ENCODE measurements at regions not wholly inside any gene's neighbourhood (a gene's known extent, or its start where the extent isn't known, plus 50 kb on each side); places are given as distances from the start of the nearest gene placed in this dataset.
A peak's percentile ranks its signal among the peaks of the same experiment; 100 is the strongest.
"Not testable (repeated sequence)": the region's sequence is repeated elsewhere in the genome, so short reads cannot be mapped to it uniquely, and the experiment has no call there.

DNA sequence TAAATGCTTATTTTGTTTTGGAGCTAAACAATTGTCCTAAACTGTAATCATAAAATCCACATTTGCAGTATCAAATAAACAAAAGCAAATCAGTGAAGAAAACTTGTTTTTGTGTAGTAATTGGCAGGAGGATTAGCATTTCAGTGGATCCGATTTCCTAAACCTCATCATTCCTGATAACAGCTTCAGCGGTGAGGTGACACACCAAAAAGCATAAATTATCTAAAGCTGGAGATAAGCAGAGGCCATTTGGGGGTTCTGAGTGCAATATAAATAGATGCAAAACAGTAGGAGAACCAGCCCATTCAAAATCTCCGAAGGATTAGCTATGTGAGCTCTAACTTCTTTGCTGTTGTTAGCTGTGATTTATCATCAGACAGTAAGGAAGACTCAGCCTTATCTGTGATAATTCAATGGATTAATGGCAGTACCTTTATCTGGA lies 235.8 kb downstream of the EPHA7 start:
- DNase-seq = no peak

GRCh38 chr6:93182938-93183479 lies 236.3 kb downstream of the EPHA7 start:
- no peak for DNase-seq

GRCh38 chr6:93177918-93178317 lies 241.4 kb downstream of the EPHA7 start:
- no peak for DNase-seq

GRCh38 chr6:93177438-93177837 lies 241.9 kb downstream of the EPHA7 start:
- DNase-seq = no peak

DNA sequence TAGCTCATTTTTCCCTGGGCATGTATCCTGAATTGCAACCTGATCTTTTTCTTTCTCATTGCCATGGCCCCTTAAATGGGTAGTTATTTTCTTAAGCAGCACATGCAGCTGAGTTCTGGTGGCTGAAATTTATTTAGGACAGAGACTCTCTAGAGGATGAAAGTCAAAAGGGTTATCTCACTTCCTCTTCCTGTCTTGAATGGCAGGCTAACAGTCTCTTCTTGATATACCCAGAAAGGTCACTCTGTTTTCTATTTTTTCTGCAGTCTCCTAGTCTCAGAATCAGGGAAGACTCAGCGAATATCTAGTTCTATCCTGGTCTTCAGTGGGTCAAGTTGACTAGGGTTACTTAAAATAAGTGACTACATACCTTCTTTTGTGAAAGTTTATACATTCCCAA lies 243.3 kb downstream of the EPHA7 start:
- no peak for DNase-seq

- not testable (repeated sequence) for DNase-seq
Measured at GRCh38 chr6:93173573-93173972, 245.8 kb downstream of the EPHA7 start.

GRCh38 chr6:93165850-93166430 lies 253.4 kb downstream of the EPHA7 start:
- no peak for DNase-seq

GRCh38 chr6:93164781-93165180 lies 254.6 kb downstream of the EPHA7 start:
- DNase-seq = no peak

DNA sequence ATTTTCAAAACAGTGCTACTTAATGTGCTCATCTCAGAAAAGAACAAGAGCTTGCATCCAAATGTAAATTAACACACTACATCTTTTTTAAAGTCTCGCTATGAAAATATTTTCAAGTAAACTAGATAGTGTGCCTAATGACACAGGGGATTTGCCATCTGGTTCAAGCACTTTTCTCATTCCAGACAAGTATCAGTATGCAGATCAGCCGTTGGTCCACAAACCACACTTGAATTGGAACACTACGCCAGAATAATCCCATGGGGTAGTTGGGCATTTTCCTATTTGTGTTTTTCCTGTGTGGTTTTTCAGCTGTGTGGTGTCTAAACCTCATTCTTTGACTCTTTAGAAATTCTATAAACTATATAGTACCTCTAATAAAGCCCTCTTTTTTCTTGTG lies 256.2 kb downstream of the EPHA7 start:
- DNase-seq = no peak

- no peak for DNase-seq
Measured at GRCh38 chr6:93139408-93140081, 279.8 kb downstream of the EPHA7 start.

- no peak for DNase-seq
Measured at GRCh38 chr6:93136111-93136510, 283.2 kb downstream of the EPHA7 start.

- DNase-seq = no peak
Measured at GRCh38 chr6:93124006-93124632, 295.2 kb downstream of the EPHA7 start.

GRCh38 chr6:93123585-93123984 lies 295.8 kb downstream of the EPHA7 start:
- DNase-seq = no peak

GRCh38 chr6:93120154-93120742 lies 299.1 kb downstream of the EPHA7 start:
- no peak for DNase-seq

GRCh38 chr6:93105907-93106306 lies 313.5 kb downstream of the EPHA7 start:
- no peak for DNase-seq

GRCh38 chr6:93105017-93105416 lies 314.3 kb downstream of the EPHA7 start:
- peak; percentile 34 for DNase-seq

DNA sequence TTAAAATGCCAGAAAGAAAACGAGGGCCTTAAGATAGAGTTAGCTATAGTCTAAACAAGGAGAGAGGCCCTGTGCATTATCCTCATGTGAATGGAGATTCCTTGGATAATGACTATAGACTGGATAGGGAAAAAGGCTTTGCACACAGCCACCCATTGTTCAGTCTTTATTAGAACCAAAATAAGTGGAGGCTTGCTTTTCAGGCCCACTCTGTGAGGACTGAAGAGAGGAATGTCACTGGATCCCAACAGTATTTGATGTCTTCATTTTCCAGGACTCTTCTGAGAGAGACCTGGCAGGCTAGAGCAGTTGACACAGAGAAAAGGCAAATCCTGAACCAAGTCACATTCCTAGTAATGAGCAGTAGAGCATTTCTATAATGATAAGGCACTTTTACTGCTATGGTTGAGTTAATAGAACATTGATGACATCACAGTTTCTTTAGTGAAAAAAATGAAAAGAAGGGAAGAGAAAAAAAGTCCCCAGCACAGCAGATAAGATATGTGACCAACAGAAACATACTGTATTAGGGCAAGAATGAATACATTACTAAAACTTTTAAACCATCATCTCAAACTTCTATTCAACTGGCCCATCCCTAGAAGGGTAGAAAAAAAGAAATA lies 315.1 kb downstream of the EPHA7 start:
- DNase-seq = no peak

GRCh38 chr6:93088621-93089501 lies 330.5 kb downstream of the EPHA7 start:
- DNase-seq = no peak

DNA sequence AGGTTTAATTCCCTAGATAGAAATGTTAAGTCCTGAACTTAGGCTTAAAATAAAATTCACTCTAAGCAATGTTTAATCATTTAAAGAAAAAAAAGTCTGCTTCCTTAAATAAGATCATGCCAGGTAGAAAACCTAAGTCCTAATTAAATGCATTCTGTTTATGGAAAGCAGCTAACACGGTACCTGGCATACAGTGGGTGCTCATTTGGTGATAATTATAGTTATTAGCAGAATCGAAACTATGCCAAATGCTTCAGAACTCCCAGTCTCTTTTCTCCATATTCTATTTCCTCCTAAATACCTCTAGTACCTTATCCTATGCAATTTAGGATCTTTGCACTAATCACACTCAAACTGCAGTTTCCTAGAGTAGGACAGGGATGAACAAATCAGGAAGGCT lies 331.8 kb downstream of the EPHA7 start:
- DNase-seq = no peak

DNA sequence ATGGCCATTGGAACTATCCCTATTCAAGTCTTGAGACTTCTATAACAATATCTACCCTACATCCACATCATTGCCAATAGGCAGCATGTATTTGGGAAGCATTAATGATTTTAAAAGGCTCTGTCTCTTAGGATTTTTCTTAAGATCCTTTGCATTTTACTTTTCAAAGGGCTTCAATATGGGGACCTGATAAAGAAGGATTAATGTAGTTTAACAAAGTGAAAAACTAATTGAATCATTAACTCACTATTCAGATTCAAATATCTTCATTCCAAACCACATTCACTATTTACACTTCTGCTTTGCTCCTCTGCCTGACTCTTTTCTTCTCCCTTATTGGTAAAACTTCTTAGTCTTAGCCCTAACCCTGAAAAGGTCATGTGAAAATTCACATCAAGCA lies 333.0 kb downstream of the EPHA7 start:
- DNase-seq = no peak

GRCh38 chr6:93083337-93084230 lies 335.8 kb downstream of the EPHA7 start:
- no peak for DNase-seq
